B cell (primary cell): ENCODE measurements at regions not wholly inside any gene's neighbourhood (a gene's known extent, or its start where the extent isn't known, plus 50 kb on each side); places are given as distances from the start of the nearest gene placed in this dataset.

ENCODE experiments used
- ATAC-seq: fragments of 200-7000 bp; cut with Tn5 transposase; one replicate; pipeline ENCODE4 v1.10.0; 2021; ENCODE audit warnings: low read depth, mild to moderate bottlenecking, moderate number of reproducible peaks, moderate library complexity
- CTCF ChIA-PET: fragments of 350-600 bp; sonication (Branson Sonifier 250); formaldehyde crosslinking; loops from one replicate; lab custom pipeline; 2021; ENCODE audit warnings: antibody characterized with exemption, inconsistent platforms; lab: Charles Lee
- POLR2A ChIA-PET: fragments of 350-600 bp; sonication (Branson Sonifier 250); formaldehyde crosslinking; loops from one replicate; lab custom pipeline; 2021; ENCODE audit warnings: antibody characterized with exemption; lab: Charles Lee
- DNase-seq: peaks from one replicate; pipeline ENCODE4 v3.0.0; 2013
- H2AFZ ChIP-seq: 2 replicates; pipeline ENCODE4 v1.6.1; 2012; ENCODE audit warnings: mild to moderate bottlenecking, low read depth, low read length; ENCODE audit not compliant: insufficient read depth, poor library complexity, severe bottlenecking
- H3K27ac ChIP-seq, 2 donors: 1 replicate in 1 of 2; 2 replicates in 1 of 2; pipeline ENCODE4 v1.5.1; 2012 to 2013; ENCODE audit warnings: low read length in 2 of 2, mild to moderate bottlenecking in 2 of 2, moderate library complexity in 1 of 2
- H3K27me3 ChIP-seq, 4 experiments: fragments of 200-600 bp in 1 of 4; sonication (generic) in 1 of 4; replicated peaks in 1 of 4; 1 replicate in 2 of 4; 2 replicates in 2 of 4; pipeline versions ENCODE4 v1.6.1 to v1.7.0; 2013 to 2016; ENCODE audit warnings: low read length in 3 of 4, mild to moderate bottlenecking in 2 of 4, mixed read lengths in 1 of 4, moderate library complexity in 1 of 4; ENCODE audit not compliant: insufficient read depth in 4 of 4, control insufficient read depth in 3 of 4; ENCODE audit errors: control extremely low read depth in 1 of 4
- H3K36me3 ChIP-seq, 2 experiments: replicated peaks in 1 of 2; 1 replicate in 1 of 2; 2 replicates in 1 of 2; pipeline versions ENCODE4 v1.6.1 to v1.7.1; 2013; ENCODE audit warnings: low read length in 1 of 2; ENCODE audit not compliant: insufficient read depth in 2 of 2, control insufficient read depth in 1 of 2; ENCODE audit errors: control extremely low read depth in 1 of 2, extremely low read depth in 1 of 2
- H3K4me1 ChIP-seq, 2 donors: fragments of 200-600 bp in 1 of 2; sonication (generic) in 1 of 2; 1 replicate in 1 of 2; 2 replicates in 1 of 2; pipeline versions ENCODE4 v1.5.1 to v1.6.1; 2013 to 2017; ENCODE audit warnings: low read length in 2 of 2; ENCODE audit not compliant: control insufficient read depth in 2 of 2, insufficient read depth in 2 of 2
- H3K4me2 ChIP-seq: replicated peaks from 2 replicates; pipeline ENCODE3; 2012; ENCODE audit warnings: mild to moderate bottlenecking, low read depth, low read length; ENCODE audit not compliant: poor library complexity, severe bottlenecking
- H3K4me3 ChIP-seq, 5 experiments: fragments of 200-600 bp in 1 of 5; sonication (generic) in 1 of 5; 1 replicate in 3 of 5; 2 replicates in 2 of 5; pipeline versions ENCODE4 v1.5.1 to v1.7.0; 2011 to 2016; ENCODE audit warnings: low read length in 4 of 5, mild to moderate bottlenecking in 4 of 5, low read depth in 2 of 5, control low read depth in 1 of 5, moderate library complexity in 1 of 5; ENCODE audit not compliant: insufficient read depth in 1 of 5; ENCODE audit errors: control extremely low read depth in 1 of 5, extremely low read depth in 1 of 5
- H3K79me2 ChIP-seq: fragments of 200-600 bp; sonication (generic); one replicate; pipeline ENCODE4 v1.6.0; 2016; ENCODE audit warnings: low read length; ENCODE audit not compliant: control insufficient read depth, insufficient read depth
- H3K9ac ChIP-seq: fragments of 200-600 bp; sonication (generic); 2 replicates; pipeline ENCODE4 v1.6.1; 2017; ENCODE audit warnings: mild to moderate bottlenecking, low read length, moderate library complexity
- H3K9me3 ChIP-seq, 3 donors: one replicate each; pipeline versions ENCODE4 v1.6.1 to v1.7.1; 2013; ENCODE audit warnings: low read length in 2 of 3; ENCODE audit not compliant: control insufficient read depth in 2 of 3, insufficient read depth in 1 of 3; ENCODE audit errors: control extremely low read depth in 1 of 3
- H4K20me1 ChIP-seq: 2 replicates; pipeline ENCODE4 v1.6.0; 2012; ENCODE audit warnings: mild to moderate bottlenecking, low read length; ENCODE audit not compliant: insufficient read depth, control insufficient read depth, poor library complexity, severe bottlenecking
- H3K27ac Mint-ChIP-seq: one replicate; pipeline ENCODE4 v1.8.0; 2021; ENCODE audit warnings: mixed read lengths
- H3K27me3 Mint-ChIP-seq: one replicate; pipeline ENCODE4 v1.8.0; 2021; ENCODE audit warnings: mixed read lengths
- H3K4me1 Mint-ChIP-seq: one replicate; pipeline ENCODE4 v1.8.0; 2021; ENCODE audit warnings: mixed read lengths
- H3K4me3 Mint-ChIP-seq: one replicate; pipeline ENCODE4 v1.8.0; 2021; ENCODE audit warnings: mixed read lengths
- H3K9me3 Mint-ChIP-seq: one replicate; pipeline ENCODE4 v1.8.0; 2022; ENCODE audit warnings: mixed read lengths; ENCODE audit not compliant: insufficient read depth
- CTCF ChIP-seq: fragments of 200-600 bp; IDR thresholded peaks from one replicate; pipeline ENCODE4 v1.8.0; 2022; ENCODE audit warnings: antibody characterized with exemption, mild to moderate bottlenecking
- EZH2 ChIP-seq: IDR thresholded peaks from 2 replicates; pipeline ENCODE4 v1.6.1; 2012; ENCODE audit warnings: borderline replicate concordance, low read depth, mild to moderate bottlenecking, moderate library complexity, low read length; ENCODE audit not compliant: insufficient read depth, poor library complexity, severe bottlenecking
- whole genome bisulfite sequencing: methylation state at CpG from one replicate; pipeline ENCODE4 v1.1.5; 2013; ENCODE audit warnings: missing lambda C conversion rate; ENCODE audit not compliant: insufficient coverage; 5-methylcytosine and 5-hydroxymethylcytosine counted together
- intact Hi-C: fragments of 100-400 bp; cut with micrococcal nuclease; formaldehyde crosslinking; loops from one replicate; pipeline ENCODE4 v1.10.0; 2022

GRCh38 chr9:116002181-116002580 lies 151.4 kb upstream of the PAPPA start:
- H2AFZ ChIP-seq, result no peak overlapping the region
- no peak for DNase-seq

GRCh38 chr9:116002624-116003023 lies 151.0 kb upstream of the PAPPA start:
- H3K9me3 Mint-ChIP-seq, result no peaks in the 10 kb centered on the region
- no peak overlapping the region for H2AFZ ChIP-seq
- no peaks in the 10 kb centered on the region for H3K4me1 ChIP-seq
- peaks cover 0 to 4% (median 0%) of the 10 kb centered on the region in 3 donors for H3K9me3 ChIP-seq
- H3K4me2 ChIP-seq, result no peak overlapping the region
- H3K27ac ChIP-seq, result no peak overlapping the region
- DNase-seq (no peak), ATAC-seq (no peak)
- TF ChIP-seq CTCF (no peak), EZH2 (no peak)
- H3K27me3 Mint-ChIP-seq, result no peaks in the 10 kb centered on the region
- no peak overlapping the region for H3K4me3 Mint-ChIP-seq
- H3K27me3 ChIP-seq, result no peaks in the 10 kb centered on the region
- H3K79me2 ChIP-seq, result no peaks in the 10 kb centered on the region
- CTCF ChIA-PET, result no interaction called here
- H4K20me1 ChIP-seq, result no peaks in the 10 kb centered on the region
- no peaks in the 10 kb centered on the region for H3K4me1 Mint-ChIP-seq
- H3K4me3 ChIP-seq, result no peak overlapping the region
- POLR2A ChIA-PET, result no interaction called here
- intact Hi-C loops, result no loop called here
- H3K36me3 ChIP-seq, result no peaks in the 10 kb centered on the region
- H3K9ac ChIP-seq, result no peak overlapping the region
- WGBS, result 57% methylated on average over 3 of the region's 3 CpGs
- no peak overlapping the region for H3K27ac Mint-ChIP-seq

More at GRCh38 chr9:116002181-116002580, 151.4 kb upstream of the PAPPA start:
- intact Hi-C loops, result no loop called here
- Histone ChIP-seq H3K79me2 (no peaks in the 10 kb centered on the region), H3K36me3 (no peaks in the 10 kb centered on the region), H4K20me1 (no peaks in the 10 kb centered on the region), H3K9ac (no peak overlapping the region), H3K4me1 (no peaks in the 10 kb centered on the region), H3K27ac (no peak overlapping the region), H3K9me3 (peaks cover 0 to 4% (median 0%) of the 10 kb centered on the region in 3 donors), H3K4me3 (no peak overlapping the region), H3K27me3 (no peaks in the 10 kb centered on the region), H3K4me2 (no peak overlapping the region)
- Mint-ChIP-seq H3K4me1 (no peaks in the 10 kb centered on the region), H3K9me3 (no peaks in the 10 kb centered on the region), H3K27ac (no peak overlapping the region), H3K4me3 (no peak overlapping the region), H3K27me3 (no peaks in the 10 kb centered on the region)
- no peak for ATAC-seq
- ChIA-PET CTCF (no interaction called here), POLR2A (no interaction called here)
- WGBS, result 100% methylated on average over 1 of the region's 5 CpGs
- TF ChIP-seq CTCF, result no peak
